ENCODE measurements at regions not wholly inside any gene's neighbourhood (a gene's known extent, or its start where the extent isn't known, plus 50 kb on each side); places are given as distances from the start of the nearest gene placed in this dataset.

DNA sequence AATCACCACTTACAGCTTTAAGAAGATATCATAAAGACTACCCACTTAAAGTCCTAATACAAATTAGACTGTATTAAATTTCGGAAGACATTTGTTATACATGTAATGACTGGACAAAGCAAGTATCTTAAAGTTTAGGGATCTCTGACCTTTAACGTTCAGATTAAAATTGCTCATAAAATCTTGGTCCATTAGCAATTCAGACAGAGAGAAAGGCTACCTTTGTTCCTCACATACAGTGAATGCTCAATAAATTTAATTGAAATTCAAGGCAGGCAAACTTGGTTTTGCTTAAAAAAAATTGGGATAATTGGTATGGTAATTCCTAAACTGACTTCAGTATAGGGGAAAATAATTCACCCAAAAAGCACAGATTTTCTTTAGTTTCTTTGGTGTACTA is 285.9 kb upstream of the EMCN start:
- H3K27me3 ChIP-seq (ENCODE audit: control insufficient read depth in 2 of 2, insufficient read depth in 2 of 2, low read length in 2 of 2), result no peaks in the 10 kb centered on the region
- H3K4me2 ChIP-seq (ENCODE audit: insufficient read depth, low read length), result no peak overlapping the region
- H3K36me3 ChIP-seq (ENCODE audit: control insufficient read depth in 2 of 2, extremely low read depth in 1 of 2, insufficient read depth in 2 of 2, low read length in 2 of 2), result no peaks in the 10 kb centered on the region
- H3K4me1 ChIP-seq (ENCODE audit: control insufficient read depth, extremely low read depth, insufficient read depth, low read length), result no peaks in the 10 kb centered on the region
- H3K9me1 ChIP-seq (replicated peaks; ENCODE audit: control insufficient read depth, extremely low read depth, insufficient read depth, low read length), result no peaks in the 10 kb centered on the region
- BruUV-seq (replicated peaks), result no TSS peak
- dilution Hi-C loops (cut with MboI; ENCODE audit: extremely low pct_ligation_motif_present, low sequenced_read_pairs) (no loop called here), intact Hi-C loops (cut with micrococcal nuclease) (no loop called here)
- H3K9ac ChIP-seq (replicated peaks; ENCODE audit: extremely low read depth, insufficient read depth, low read length), result no peak overlapping the region
- no peak overlapping the region for H3K27ac ChIP-seq (ENCODE audit: insufficient read depth, low read depth, low read length)
- TF ChIP-seq JUN (IDR thresholded peaks at IDR 0.05; ENCODE audit: borderline replicate concordance, insufficient read depth, insufficient read length, low read depth) (no peak), FOS (IDR thresholded peaks at IDR 0.05; ENCODE audit: borderline replicate concordance, insufficient read depth, low read length) (no peak), EZH2 (IDR thresholded peaks at IDR 0.05; ENCODE audit: borderline replicate concordance, low read depth, low read length, severe bottlenecking) (no peak), POLR2A (IDR thresholded peaks at IDR 0.05; ENCODE audit: low read depth, low read length) (no peak), GATA2 (IDR thresholded peaks at IDR 0.05; ENCODE audit: insufficient read depth, insufficient read length, low read depth, low read length) (no peak), MYC (IDR thresholded peaks at IDR 0.05; ENCODE audit: low read depth, low read length) (no peak), POLR2AphosphoS5 (IDR thresholded peaks at IDR 0.05; ENCODE audit: insufficient read depth, low read depth, low read length) (no peak)
- TF ChIP-seq, protein P1, sequence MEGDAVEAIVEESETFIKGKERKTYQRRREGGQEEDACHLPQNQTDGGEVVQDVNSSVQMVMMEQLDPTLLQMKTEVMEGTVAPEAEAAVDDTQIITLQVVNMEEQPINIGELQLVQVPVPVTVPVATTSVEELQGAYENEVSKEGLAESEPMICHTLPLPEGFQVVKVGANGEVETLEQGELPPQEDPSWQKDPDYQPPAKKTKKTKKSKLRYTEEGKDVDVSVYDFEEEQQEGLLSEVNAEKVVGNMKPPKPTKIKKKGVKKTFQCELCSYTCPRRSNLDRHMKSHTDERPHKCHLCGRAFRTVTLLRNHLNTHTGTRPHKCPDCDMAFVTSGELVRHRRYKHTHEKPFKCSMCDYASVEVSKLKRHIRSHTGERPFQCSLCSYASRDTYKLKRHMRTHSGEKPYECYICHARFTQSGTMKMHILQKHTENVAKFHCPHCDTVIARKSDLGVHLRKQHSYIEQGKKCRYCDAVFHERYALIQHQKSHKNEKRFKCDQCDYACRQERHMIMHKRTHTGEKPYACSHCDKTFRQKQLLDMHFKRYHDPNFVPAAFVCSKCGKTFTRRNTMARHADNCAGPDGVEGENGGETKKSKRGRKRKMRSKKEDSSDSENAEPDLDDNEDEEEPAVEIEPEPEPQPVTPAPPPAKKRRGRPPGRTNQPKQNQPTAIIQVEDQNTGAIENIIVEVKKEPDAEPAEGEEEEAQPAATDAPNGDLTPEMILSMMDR (IDR thresholded peaks at IDR 0.05; ENCODE audit: extremely low read depth in 1 of 2, insufficient read depth in 1 of 2, low read depth in 1 of 2, low read length in 2 of 2), result no peak
- TF ChIP-seq, protein P2, sequence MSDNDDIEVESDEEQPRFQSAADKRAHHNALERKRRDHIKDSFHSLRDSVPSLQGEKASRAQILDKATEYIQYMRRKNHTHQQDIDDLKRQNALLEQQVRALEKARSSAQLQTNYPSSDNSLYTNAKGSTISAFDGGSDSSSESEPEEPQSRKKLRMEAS (IDR thresholded peaks at IDR 0.05; ENCODE audit: insufficient read depth, insufficient read length), result no peak
- no peaks in the 10 kb centered on the region for H3K9me3 ChIP-seq (replicated peaks; ENCODE audit: control insufficient read depth, insufficient read depth, low read length)
- no peak overlapping the region for H3K4me3 ChIP-seq (replicated peaks in 1 of 3; ENCODE audit: insufficient read depth in 1 of 3, low read depth in 1 of 3, low read length in 3 of 3)
- DNase-seq (ENCODE audit: low read depth, low spot score) (no peak), FAIRE-seq (no peak)
- ChIA-PET POLR2A (no interaction called here), CTCF (interaction anchor here (1.2 kb wide), 1 partner anchor 10 kb away, joined by 4 read pairs; no protein-coding TSS in a partner anchor)
- no peaks in the 10 kb centered on the region for H3K79me2 ChIP-seq (ENCODE audit: control insufficient read depth, insufficient read depth, low read length)
- H4K20me1 ChIP-seq (replicated peaks; ENCODE audit: control insufficient read depth, extremely low read depth, insufficient read depth, low read length), result no peaks in the 10 kb centered on the region
- no peak overlapping the region for H2AFZ ChIP-seq (ENCODE audit: low read depth, low read length)

Measured in endothelial cell of umbilical vein (primary cell).